ENCODE measurements at regions not wholly inside any gene's neighbourhood (a gene's known extent, or its start where the extent isn't known, plus 50 kb on each side); places are given as distances from the start of the nearest gene placed in this dataset.

DNA sequence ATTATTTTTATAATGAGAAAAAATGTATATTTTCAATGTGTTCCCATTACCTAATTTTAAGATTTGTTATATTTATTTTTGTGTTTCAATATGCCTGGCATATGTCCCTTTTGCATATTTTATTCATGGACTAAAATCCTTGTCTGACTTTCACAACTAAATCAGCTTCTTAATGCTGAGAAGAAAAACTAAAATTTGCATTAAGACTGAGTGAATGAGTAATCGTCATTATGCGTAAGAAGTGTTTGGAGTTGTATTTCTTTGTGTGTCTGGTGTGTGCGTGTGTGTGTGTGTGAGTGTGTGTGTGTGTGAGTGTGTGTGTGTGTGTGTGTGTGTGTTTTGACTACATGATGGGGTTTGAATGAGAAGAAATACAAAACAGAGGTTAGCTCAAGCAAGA is 201.7 kb upstream of the SP8 start:
- no peak for DNase-seq (ENCODE audit: low read depth)
- TF ChIP-seq CTCF (IDR thresholded peaks at IDR 0.05; ENCODE audit: low read depth, low read length, missing control alignments): no peak
- no peak overlapping the region for H3K4me3 ChIP-seq (ENCODE audit: low read depth, low read length)

- H3K4me3 ChIP-seq (ENCODE audit: low read depth, low read length): no peak overlapping the region
- peak; percentile 13 for TF ChIP-seq CTCF (IDR thresholded peaks at IDR 0.05; ENCODE audit: low read depth, low read length, missing control alignments)
- no peak for DNase-seq (ENCODE audit: low read depth)
These were observed 204.9 kb upstream of the SP8 start for GRCh38 chr7:20991544-20991943.

GRCh38 chr7:20993693-20994092 is 207.0 kb upstream of the SP8 start:
- H3K4me3 ChIP-seq (ENCODE audit: low read depth, low read length): no peak overlapping the region
- no peak for TF ChIP-seq CTCF (IDR thresholded peaks at IDR 0.05; ENCODE audit: low read depth, low read length, missing control alignments)
- DNase-seq (ENCODE audit: low read depth): no peak

DNA sequence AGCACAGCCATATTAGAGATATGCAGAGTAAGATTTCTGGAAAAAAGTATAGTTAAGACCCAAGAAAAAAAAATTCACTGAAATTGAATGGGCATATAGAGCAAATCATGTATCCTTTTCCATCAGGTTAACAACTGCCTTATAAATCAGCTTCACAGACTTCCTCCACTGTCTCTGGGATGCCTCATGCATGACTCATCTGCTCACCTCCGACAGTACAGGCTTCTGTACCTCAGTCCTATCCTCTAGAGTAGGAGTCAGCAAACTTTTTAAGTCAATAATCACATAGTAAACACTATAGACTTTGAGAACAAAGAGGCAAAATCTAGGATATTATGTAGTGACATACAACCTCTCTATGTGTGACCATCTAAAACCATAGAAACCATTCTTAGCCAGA is 211.6 kb upstream of the SP8 start:
- no peak for DNase-seq (ENCODE audit: low read depth)
- TF ChIP-seq CTCF (IDR thresholded peaks at IDR 0.05; ENCODE audit: low read depth, low read length, missing control alignments): no peak
- H3K4me3 ChIP-seq (ENCODE audit: low read depth, low read length): no peak overlapping the region

GRCh38 chr7:21011153-21011552 is 224.5 kb upstream of the SP8 start:
- no peak overlapping the region for H3K4me3 ChIP-seq (ENCODE audit: low read depth, low read length)
- no peak for DNase-seq (ENCODE audit: low read depth)
- TF ChIP-seq CTCF (IDR thresholded peaks at IDR 0.05; ENCODE audit: low read depth, low read length, missing control alignments): no peak

DNA sequence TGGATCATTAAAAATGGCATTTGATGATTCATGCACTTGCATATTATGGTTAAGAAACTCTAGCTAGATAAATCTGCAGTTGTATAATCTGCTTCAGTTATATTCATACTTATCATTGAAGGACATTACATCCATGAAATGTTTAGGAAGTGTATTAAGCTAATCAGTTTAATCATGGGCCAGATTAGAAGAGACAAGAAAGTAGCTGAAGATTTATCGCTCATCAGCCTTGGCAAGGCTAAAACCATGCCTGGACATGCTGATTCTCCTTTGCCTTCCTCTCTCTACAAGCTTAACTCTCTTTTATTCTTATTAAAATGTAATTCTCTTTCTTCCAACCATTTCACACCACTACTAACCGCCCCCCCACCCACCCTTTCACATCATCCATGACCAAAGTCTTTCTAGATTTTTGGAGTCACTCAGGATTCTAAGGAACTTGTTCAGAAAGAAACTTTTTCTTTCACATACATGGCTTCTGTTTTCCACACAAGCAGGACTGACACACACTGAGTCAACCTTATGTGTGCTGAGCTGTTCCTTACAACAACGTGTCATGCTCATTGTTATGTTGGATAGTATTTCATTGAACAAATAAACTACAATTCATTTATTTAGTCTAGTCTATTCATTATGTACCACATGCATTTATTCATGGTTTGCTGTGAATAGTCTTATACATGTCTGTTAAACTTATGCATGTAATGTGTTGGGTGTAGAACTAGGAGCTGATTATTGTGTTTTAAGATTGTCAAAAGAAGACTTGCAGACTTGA is 227.3 kb upstream of the SP8 start:
- DNase-seq (ENCODE audit: low read depth): no peak
- TF ChIP-seq CTCF (IDR thresholded peaks at IDR 0.05; ENCODE audit: low read depth, low read length, missing control alignments): no peak
- H3K4me3 ChIP-seq (ENCODE audit: low read depth, low read length): no peak overlapping the region

DNA sequence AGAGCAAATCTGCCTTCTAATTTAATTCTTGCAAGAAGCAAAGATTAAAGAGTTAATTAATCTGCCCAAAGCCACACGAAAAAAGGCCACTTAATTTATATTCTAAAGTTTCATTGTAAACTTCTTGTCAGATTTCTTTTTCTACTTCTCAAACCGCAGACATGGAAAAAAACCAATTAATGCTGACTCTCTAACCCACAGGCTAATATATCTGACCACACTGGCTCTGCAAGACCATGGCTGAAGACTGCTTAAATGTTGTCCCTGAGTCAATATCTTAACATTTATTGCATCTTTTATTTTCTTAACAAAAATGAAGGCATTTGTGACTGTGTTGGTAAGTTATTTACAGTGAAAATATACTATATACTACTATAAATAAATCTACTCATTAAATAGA is 234.0 kb upstream of the SP8 start:
- H3K4me3 ChIP-seq (ENCODE audit: low read depth, low read length): no peak overlapping the region
- no peak for DNase-seq (ENCODE audit: low read depth)

More for the DNA sequence above, 234.0 kb upstream of the SP8 start:
- TF ChIP-seq CTCF (IDR thresholded peaks at IDR 0.05; ENCODE audit: low read depth, low read length, missing control alignments): no peak

Measured in GM12864 (cell line).